Lung microvascular endothelial cell (primary cell): ENCODE measurements at regions not wholly inside any gene's neighbourhood (a gene's known extent, or its start where the extent isn't known, plus 50 kb on each side); places are given as distances from the start of the nearest gene placed in this dataset.

ENCODE experiments used
- DNase-seq, 2 donors: peaks; one replicate each; pipeline versions ENCODE4 v3.0.0 to v3.0.0-alpha.2; 2010; ENCODE audit warnings: low read depth in 2 of 2

- DNase-seq, result peak; percentile 51 to 75
Observed at GRCh38 chr3:24640330-24640877, 145.8 kb upstream of the THRB start.

- DNase-seq, result peak; percentile 10 to 21
Observed at GRCh38 chr3:24641628-24642027, 147.0 kb upstream of the THRB start.

DNA sequence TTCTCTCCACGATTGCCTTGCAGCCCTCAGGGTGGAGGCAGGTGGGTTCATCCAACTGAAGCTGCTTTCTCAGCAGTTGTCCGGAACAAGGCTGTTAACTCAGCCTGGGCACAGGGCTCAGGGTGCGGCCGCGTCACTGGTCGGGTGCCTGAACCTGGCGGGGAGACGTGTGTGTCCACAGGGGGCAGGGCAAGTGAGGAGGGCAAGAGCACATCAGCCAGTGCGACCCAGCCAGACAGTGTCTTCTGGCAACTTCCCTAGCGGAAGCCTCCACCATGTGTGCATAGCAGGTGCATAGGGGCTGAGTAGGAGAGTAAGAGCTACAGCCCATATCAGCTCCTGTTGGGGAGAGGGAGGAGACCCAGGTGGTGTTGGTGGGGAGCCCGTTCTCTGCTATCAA is 150.4 kb upstream of the THRB start:
- no peak for DNase-seq

DNA sequence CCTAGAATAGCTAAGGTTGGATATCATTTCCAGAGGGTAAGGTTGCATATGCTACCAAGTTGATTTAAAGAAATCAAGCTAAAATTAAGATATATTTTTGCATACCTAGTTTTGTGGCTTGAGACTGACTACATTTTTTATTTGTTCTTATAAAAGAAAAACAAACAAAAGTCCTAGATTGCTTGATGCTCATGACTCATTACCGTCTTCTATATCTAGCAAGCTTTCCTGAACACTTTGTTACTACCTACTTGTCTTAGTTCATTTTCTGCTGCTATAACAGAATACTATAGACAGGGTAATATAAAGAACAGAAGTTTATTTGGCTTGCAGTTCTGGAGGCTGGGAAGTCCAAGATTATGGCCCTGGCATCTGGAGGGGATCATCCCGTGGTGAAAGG is 152.1 kb upstream of the THRB start:
- no peak for DNase-seq

- DNase-seq, result no peak
Observed at GRCh38 chr3:24648063-24648462, 153.4 kb upstream of the THRB start.

DNA sequence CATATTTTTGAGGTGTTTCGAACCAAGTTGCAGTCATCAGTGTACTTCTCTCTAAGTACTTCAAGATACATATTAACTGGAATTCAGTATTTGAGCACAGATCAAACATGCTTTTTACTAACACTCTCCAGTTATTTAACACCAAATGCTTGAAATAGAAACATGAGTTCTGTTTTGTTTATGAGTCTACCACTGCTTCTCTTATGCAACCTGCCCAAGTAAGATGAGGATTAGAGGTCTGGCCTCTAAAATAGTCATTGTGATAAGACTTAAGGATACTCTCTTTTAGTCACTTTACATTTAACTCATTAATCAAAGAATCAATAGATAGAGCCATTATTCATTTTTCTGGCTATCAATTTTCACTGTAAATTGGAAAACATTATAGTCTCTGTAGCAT is 156.2 kb upstream of the THRB start:
- DNase-seq, result no peak

- DNase-seq, result no peak
Observed at GRCh38 chr3:24657870-24658510, 163.3 kb upstream of the THRB start.

- DNase-seq, result no peak
Observed at GRCh38 chr3:24661175-24661584, 166.5 kb upstream of the THRB start.

- DNase-seq, result no peak
Observed at GRCh38 chr3:24662449-24663345, 168.0 kb upstream of the THRB start.

DNA sequence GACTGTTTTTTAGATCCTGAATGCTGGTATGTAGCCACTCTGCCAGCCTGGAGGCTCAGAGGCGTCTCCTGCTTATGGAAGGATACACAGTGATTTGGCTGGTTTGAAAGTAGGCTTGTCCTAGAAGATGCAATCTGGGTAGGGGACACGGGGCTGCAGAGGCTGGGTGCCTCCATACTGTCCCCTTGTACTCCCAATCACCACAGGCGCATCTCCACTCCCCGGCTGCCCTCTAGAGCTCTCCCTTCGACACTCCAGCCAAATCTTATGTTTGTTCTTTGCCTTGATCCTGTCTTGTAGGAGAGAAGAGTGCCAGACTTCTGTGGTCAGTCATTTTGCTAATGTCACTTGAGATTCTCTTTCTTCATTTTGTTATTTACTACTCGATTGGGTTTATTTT is 168.8 kb upstream of the THRB start:
- DNase-seq, result no peak

DNA sequence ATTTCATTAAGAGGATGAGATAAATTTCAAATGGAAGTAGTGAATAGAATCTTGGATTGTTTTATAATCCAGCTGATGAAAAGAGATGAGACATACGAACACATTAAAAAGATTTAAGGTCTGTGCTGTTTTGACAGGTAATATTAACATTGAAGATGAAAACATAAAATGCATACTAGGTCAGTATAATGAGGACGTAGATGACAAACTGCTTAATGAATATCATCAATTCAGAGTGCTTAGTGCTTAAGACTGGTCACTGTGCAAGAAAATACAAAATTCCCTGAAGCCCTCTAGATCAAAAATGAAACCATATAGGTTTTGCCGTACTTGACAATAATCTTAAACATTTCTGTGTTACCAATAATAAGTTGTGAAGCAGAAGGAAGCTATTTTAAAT is 173.4 kb upstream of the THRB start:
- DNase-seq, result no peak

DNA sequence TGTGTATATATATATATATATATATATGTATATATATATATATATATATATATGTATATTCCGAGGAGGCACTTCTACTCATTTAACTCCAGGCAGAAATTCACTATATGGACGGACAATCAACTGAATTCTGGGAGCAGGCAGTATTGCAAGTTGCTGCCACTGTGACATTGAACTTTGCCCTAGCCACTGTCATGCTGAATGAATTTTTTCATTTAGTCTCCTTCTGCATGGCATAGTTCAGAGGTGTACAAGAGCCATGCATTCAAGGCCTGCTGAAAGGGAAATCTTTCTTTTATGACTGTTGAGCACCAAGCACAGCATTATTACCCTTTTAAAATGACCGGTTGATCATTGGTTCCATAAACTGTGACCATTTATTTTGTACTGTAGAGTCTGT is 176.2 kb upstream of the THRB start:
- DNase-seq, result no peak

DNA sequence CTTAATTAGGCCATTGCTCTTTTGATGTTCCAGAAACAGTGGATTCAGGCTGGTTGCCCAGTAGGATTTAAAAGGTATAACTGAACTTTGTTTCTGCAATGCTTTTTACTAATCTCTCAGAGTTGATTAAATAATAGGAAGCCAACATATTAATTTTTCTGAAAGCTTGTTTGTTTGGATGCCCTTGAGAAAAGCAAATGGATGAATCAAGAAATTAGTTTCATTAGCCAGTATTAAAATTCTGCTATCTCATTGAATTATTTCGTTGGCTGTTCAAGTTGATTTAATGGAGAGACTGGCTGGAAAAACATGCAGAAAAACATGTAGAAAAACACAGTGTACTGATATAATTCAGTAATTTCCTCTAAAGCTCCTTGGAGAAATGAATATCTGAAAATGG is 178.9 kb upstream of the THRB start:
- no peak for DNase-seq

DNA sequence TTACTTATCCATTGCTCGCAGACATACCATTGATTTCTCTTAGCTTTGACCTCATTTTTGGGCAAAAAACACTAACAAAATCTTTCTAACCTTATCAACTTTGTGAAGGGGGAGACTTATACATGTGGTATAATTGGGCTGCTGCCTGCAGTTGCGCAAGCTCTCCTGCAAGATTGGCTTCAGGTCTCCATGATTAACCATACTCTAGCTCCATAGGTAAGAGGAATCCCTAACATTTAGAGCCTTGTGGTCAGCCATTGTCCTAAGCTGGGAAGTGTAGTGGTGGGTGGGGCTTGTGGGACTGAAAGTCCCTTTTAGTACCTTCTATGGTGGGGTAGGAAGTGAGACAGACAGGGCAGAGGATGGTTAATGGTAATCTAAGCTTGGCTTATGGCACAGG is 179.6 kb upstream of the THRB start:
- DNase-seq, result no peak

DNA sequence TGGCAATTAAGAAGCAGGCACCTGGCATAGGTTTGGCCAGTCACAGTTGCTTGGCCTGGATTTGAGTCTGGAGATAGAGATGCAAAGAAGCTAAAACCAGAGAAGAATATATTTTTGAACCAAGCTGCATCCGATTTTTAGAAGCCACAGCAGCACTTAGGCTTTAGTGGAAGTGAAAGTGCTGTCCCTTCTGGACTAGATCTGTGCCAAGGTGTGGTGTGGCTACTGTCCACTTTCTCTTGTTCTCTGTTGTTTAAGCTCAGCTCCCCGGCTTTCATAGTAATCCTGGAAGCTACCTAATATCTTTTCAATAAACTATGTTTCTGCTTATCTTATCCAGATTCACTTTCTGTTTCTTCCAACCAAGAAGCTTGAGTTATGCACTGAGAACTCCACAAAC is 183.4 kb upstream of the THRB start:
- no peak for DNase-seq

- peak in 1 of 2 donors; percentile 12 for DNase-seq
Observed at GRCh38 chr3:24678421-24678865, 183.8 kb upstream of the THRB start.

GRCh38 chr3:24679429-24679828 is 184.8 kb upstream of the THRB start:
- no peak for DNase-seq

GRCh38 chr3:24680214-24680967 is 185.7 kb upstream of the THRB start:
- peak; percentile 57 to 64 for DNase-seq

GRCh38 chr3:24682141-24682547 is 187.5 kb upstream of the THRB start:
- no peak for DNase-seq

DNA sequence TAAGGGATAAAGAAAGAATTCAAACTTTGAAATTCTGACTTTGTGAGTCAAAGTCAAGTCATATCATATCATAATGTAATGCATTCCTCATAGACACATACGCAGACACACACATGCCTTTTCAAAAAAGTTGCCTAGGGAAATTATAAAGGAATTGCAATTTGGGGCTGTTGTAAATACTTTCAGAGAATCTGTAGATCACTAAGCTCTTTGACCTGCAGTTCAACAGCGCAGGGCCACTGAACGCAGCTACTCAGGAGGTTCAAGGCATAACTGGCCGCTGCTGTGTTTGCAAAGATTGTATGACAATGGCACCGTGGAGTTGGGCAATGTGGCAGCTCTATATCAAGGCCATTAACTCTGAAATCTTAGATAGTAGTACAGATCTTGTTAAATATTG is 188.4 kb upstream of the THRB start:
- DNase-seq, result no peak

- DNase-seq, result peak; percentile 65 to 80
Observed at GRCh38 chr3:24683633-24684384, 189.2 kb upstream of the THRB start.
